ENCODE measurements at regions not wholly inside any gene's neighbourhood (a gene's known extent, or its start where the extent isn't known, plus 50 kb on each side); places are given as distances from the start of the nearest gene placed in this dataset.

- DNase-seq = no peak
- Mint-ChIP-seq H3K36me3 (ENCODE audit: insufficient read depth, unreplicated experiment) (no peaks in the 10 kb centered on the region), H3K4me3 (ENCODE audit: low read depth, unreplicated experiment) (no peak overlapping the region), H3K9me3 (ENCODE audit: low read depth, unreplicated experiment) (no peaks in the 10 kb centered on the region), H3K4me1 (ENCODE audit: low read depth, unreplicated experiment) (no peaks in the 10 kb centered on the region), H3K27me3 (ENCODE audit: unreplicated experiment) (no peaks in the 10 kb centered on the region), H3K27ac (ENCODE audit: unreplicated experiment) (no peak overlapping the region)
- no TSS peak for BruUV-seq (replicated peaks)
- no peak for TF ChIP-seq CTCF (IDR thresholded peaks at IDR 0.05; ENCODE audit: unreplicated experiment)
- intact Hi-C loops (cut with micrococcal nuclease; ENCODE audit: unreplicated experiment) = no loop called here
- CTCF ChIA-PET = no interaction called here
Observed at GRCh38 chr5:126198531-126198930, 224.7 kb upstream of the GRAMD2B start.

- CTCF ChIA-PET = no interaction called here
- DNase-seq = no peak
- BruUV-seq (replicated peaks) = no TSS peak
Observed at GRCh38 chr5:126199467-126199866, 223.7 kb upstream of the GRAMD2B start.

GRCh38 chr5:126208691-126209090 is 214.5 kb upstream of the GRAMD2B start:
- no peaks in the 10 kb centered on the region for H3K36me3 Mint-ChIP-seq (ENCODE audit: insufficient read depth, unreplicated experiment)
- BruUV-seq (replicated peaks) = no TSS peak
- H3K27ac Mint-ChIP-seq (ENCODE audit: unreplicated experiment) = no peak overlapping the region
- CTCF ChIA-PET = interaction anchor here (0.6 kb wide), 1 partner anchor 138 kb away, joined by 5 read pairs; no protein-coding TSS in a partner anchor
- H3K4me3 Mint-ChIP-seq (ENCODE audit: low read depth, unreplicated experiment) = no peak overlapping the region
- peaks cover 10% of the 10 kb centered on the region for H3K9me3 Mint-ChIP-seq (ENCODE audit: low read depth, unreplicated experiment)
- no peak for DNase-seq
- TF ChIP-seq CTCF (IDR thresholded peaks at IDR 0.05; ENCODE audit: unreplicated experiment) = no peak
- H3K4me1 Mint-ChIP-seq (ENCODE audit: low read depth, unreplicated experiment) = no peaks in the 10 kb centered on the region
- no peaks in the 10 kb centered on the region for H3K27me3 Mint-ChIP-seq (ENCODE audit: unreplicated experiment)
- intact Hi-C loops (cut with micrococcal nuclease; ENCODE audit: unreplicated experiment) = no loop called here

More at GRCh38 chr5:126199467-126199866, 223.7 kb upstream of the GRAMD2B start:
- intact Hi-C loops (cut with micrococcal nuclease; ENCODE audit: unreplicated experiment) = no loop called here
- Mint-ChIP-seq H3K36me3 (ENCODE audit: insufficient read depth, unreplicated experiment) (no peaks in the 10 kb centered on the region), H3K27me3 (ENCODE audit: unreplicated experiment) (no peaks in the 10 kb centered on the region), H3K9me3 (ENCODE audit: low read depth, unreplicated experiment) (no peaks in the 10 kb centered on the region), H3K4me1 (ENCODE audit: low read depth, unreplicated experiment) (no peaks in the 10 kb centered on the region), H3K4me3 (ENCODE audit: low read depth, unreplicated experiment) (no peak overlapping the region), H3K27ac (ENCODE audit: unreplicated experiment) (no peak overlapping the region)
- no peak for TF ChIP-seq CTCF (IDR thresholded peaks at IDR 0.05; ENCODE audit: unreplicated experiment)

- Mint-ChIP-seq H3K4me1 (ENCODE audit: low read depth, unreplicated experiment) (no peaks in the 10 kb centered on the region), H3K9me3 (ENCODE audit: low read depth, unreplicated experiment) (peaks cover 4% of the 10 kb centered on the region), H3K4me3 (ENCODE audit: low read depth, unreplicated experiment) (no peak overlapping the region), H3K27me3 (ENCODE audit: unreplicated experiment) (no peaks in the 10 kb centered on the region), H3K36me3 (ENCODE audit: insufficient read depth, unreplicated experiment) (no peaks in the 10 kb centered on the region), H3K27ac (ENCODE audit: unreplicated experiment) (no peak overlapping the region)
- intact Hi-C loops (cut with micrococcal nuclease; ENCODE audit: unreplicated experiment) = no loop called here
- CTCF ChIA-PET = no interaction called here
- no peak for TF ChIP-seq CTCF (IDR thresholded peaks at IDR 0.05; ENCODE audit: unreplicated experiment)
- BruUV-seq (replicated peaks) = no TSS peak
- DNase-seq = no peak
Observed at GRCh38 chr5:126210955-126211354, 212.3 kb upstream of the GRAMD2B start.
